ENCODE measurements at regions not wholly inside any gene's neighbourhood (a gene's known extent, or its start where the extent isn't known, plus 50 kb on each side); places are given as distances from the start of the nearest gene placed in this dataset.

DNA sequence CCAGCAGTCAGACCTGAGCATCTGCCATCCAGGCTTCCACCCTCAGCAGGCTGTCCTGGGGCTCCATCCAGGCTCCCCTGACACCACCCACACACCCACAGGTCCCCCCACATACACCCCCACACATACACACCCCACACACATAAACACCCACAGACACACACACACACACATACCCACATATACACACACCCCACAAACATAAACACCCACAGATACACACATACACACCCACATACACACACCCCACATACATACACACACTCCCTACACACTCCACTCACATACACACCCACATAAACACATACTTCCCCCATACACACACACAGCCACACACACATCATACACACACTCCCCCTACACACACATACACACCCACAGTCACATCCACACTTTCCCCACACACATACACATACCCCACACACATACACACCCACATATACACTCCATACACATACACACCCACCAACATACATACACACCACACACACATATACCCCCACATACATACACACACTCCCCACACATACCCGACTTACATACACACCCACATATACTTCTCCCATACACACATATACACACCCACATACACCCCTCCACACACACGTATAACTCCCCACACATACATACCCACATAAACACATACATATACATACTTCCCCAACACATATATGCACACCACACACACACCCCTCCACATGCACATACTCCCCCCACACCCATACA lies 183.3 kb upstream of the ETAA1 start:
- Histone ChIP-seq H3K36me3 (ENCODE audit: insufficient read depth, low read length) (no peaks in the 10 kb centered on the region), H3K4me2 (ENCODE audit: low read length) (no peak overlapping the region), H3K4me3 (ENCODE audit: low read length) (no peak overlapping the region), H3K9me3 (ENCODE audit: low read length) (no peaks in the 10 kb centered on the region), H3K79me2 (replicated peaks; ENCODE audit: insufficient read depth, low read length) (no peaks in the 10 kb centered on the region), H3K9ac (ENCODE audit: low read length) (no peak overlapping the region), H3K27me3 (ENCODE audit: insufficient read depth, low read depth, low read length) (no peaks in the 10 kb centered on the region), H3K9me2 (ENCODE audit: insufficient read depth, low read length) (no peaks in the 10 kb centered on the region), H4K20me1 (ENCODE audit: insufficient read depth) (no peaks in the 10 kb centered on the region), H2AFZ (ENCODE audit: low read depth, low read length) (no peak overlapping the region), H3K27ac (ENCODE audit: low read length) (no peak overlapping the region), H3F3A (ENCODE audit: insufficient read depth, low read length, poor library complexity, severe bottlenecking) (no peaks in the 10 kb centered on the region)
- TF ChIP-seq RAD21 (conservative IDR thresholded peaks at IDR 0.05) (no peak), REST (IDR thresholded peaks at IDR 0.05; ENCODE audit: borderline replicate concordance) (no peak), MXI1 (conservative IDR thresholded peaks at IDR 0.05; ENCODE audit: poor library complexity, severe bottlenecking) (no peak), EP300 (conservative IDR thresholded peaks at IDR 0.05; ENCODE audit: poor library complexity, severe bottlenecking) (no peak), TAF1 (IDR thresholded peaks at IDR 0.05; ENCODE audit: low read depth) (no peak), SMC3 (conservative IDR thresholded peaks at IDR 0.05; ENCODE audit: poor library complexity) (no peak), EZH2 (IDR thresholded peaks at IDR 0.05; ENCODE audit: borderline replicate concordance, insufficient read depth, low read length, poor library complexity, severe bottlenecking) (no peak), POLR2AphosphoS5 (IDR thresholded peaks at IDR 0.05) (no peak)
- TF ChIP-seq, protein P1, sequence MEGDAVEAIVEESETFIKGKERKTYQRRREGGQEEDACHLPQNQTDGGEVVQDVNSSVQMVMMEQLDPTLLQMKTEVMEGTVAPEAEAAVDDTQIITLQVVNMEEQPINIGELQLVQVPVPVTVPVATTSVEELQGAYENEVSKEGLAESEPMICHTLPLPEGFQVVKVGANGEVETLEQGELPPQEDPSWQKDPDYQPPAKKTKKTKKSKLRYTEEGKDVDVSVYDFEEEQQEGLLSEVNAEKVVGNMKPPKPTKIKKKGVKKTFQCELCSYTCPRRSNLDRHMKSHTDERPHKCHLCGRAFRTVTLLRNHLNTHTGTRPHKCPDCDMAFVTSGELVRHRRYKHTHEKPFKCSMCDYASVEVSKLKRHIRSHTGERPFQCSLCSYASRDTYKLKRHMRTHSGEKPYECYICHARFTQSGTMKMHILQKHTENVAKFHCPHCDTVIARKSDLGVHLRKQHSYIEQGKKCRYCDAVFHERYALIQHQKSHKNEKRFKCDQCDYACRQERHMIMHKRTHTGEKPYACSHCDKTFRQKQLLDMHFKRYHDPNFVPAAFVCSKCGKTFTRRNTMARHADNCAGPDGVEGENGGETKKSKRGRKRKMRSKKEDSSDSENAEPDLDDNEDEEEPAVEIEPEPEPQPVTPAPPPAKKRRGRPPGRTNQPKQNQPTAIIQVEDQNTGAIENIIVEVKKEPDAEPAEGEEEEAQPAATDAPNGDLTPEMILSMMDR (IDR thresholded peaks at IDR 0.05; ENCODE audit: poor library complexity, severe bottlenecking) = no peak

GRCh38 chr2:67214585-67215185 lies 182.4 kb upstream of the ETAA1 start:
- no peak overlapping the region for H2AFZ ChIP-seq (ENCODE audit: low read depth, low read length)
- no peak overlapping the region for H3K4me2 ChIP-seq (ENCODE audit: low read length)
- TF ChIP-seq MXI1 (conservative IDR thresholded peaks at IDR 0.05; ENCODE audit: poor library complexity, severe bottlenecking) (no peak), TAF1 (IDR thresholded peaks at IDR 0.05; ENCODE audit: low read depth) (no peak), SMC3 (conservative IDR thresholded peaks at IDR 0.05; ENCODE audit: poor library complexity) (no peak), POLR2AphosphoS5 (IDR thresholded peaks at IDR 0.05) (no peak), REST (IDR thresholded peaks at IDR 0.05; ENCODE audit: borderline replicate concordance) (no peak), RAD21 (conservative IDR thresholded peaks at IDR 0.05) (no peak), EZH2 (IDR thresholded peaks at IDR 0.05; ENCODE audit: borderline replicate concordance, insufficient read depth, low read length, poor library complexity, severe bottlenecking) (no peak), EP300 (conservative IDR thresholded peaks at IDR 0.05; ENCODE audit: poor library complexity, severe bottlenecking) (no peak)
- TF ChIP-seq, protein P1 (IDR thresholded peaks at IDR 0.05; ENCODE audit: poor library complexity, severe bottlenecking) = no peak

More at GRCh38 chr2:67214585-67215185, 182.4 kb upstream of the ETAA1 start:
- no peaks in the 10 kb centered on the region for H3K9me2 ChIP-seq (ENCODE audit: insufficient read depth, low read length)
- no peak overlapping the region for H3K4me3 ChIP-seq (ENCODE audit: low read length)
- H3K36me3 ChIP-seq (ENCODE audit: insufficient read depth, low read length) = no peaks in the 10 kb centered on the region
- no peaks in the 10 kb centered on the region for H3F3A ChIP-seq (ENCODE audit: insufficient read depth, low read length, poor library complexity, severe bottlenecking)
- H3K9me3 ChIP-seq (ENCODE audit: low read length) = no peaks in the 10 kb centered on the region
- no peaks in the 10 kb centered on the region for H3K27me3 ChIP-seq (ENCODE audit: insufficient read depth, low read depth, low read length)
- no peak overlapping the region for H3K9ac ChIP-seq (ENCODE audit: low read length)
- H3K27ac ChIP-seq (ENCODE audit: low read length) = no peak overlapping the region
- H3K79me2 ChIP-seq (replicated peaks; ENCODE audit: insufficient read depth, low read length) = no peaks in the 10 kb centered on the region
- H4K20me1 ChIP-seq (ENCODE audit: insufficient read depth) = no peaks in the 10 kb centered on the region
